A673 (cell line): ENCODE measurements at regions not wholly inside any gene's neighbourhood (a gene's known extent, or its start where the extent isn't known, plus 50 kb on each side); places are given as distances from the start of the nearest gene placed in this dataset.

Experiments
- EZH2 ChIP-seq: fragments of 200-600 bp; sonication (generic); IDR thresholded peaks from 2 replicates; pipeline ENCODE4 v1.6.1; 2017; ENCODE audit warnings: borderline replicate concordance, low read depth, mild to moderate bottlenecking, mixed read lengths, antibody characterized with exemption, low read length; ENCODE audit not compliant: poor library complexity, severe bottlenecking
- TF ChIP-seq, protein P1 (sequence below): fragments of 300-800, 200-600 bp; sonication (generic); conservative IDR thresholded peaks from 2 replicates; pipeline ENCODE4 v1.5.1; 2017; ENCODE audit warnings: low read depth, mild to moderate bottlenecking, antibody characterized with exemption, low read length, moderate library complexity, mixed read lengths

DNA sequence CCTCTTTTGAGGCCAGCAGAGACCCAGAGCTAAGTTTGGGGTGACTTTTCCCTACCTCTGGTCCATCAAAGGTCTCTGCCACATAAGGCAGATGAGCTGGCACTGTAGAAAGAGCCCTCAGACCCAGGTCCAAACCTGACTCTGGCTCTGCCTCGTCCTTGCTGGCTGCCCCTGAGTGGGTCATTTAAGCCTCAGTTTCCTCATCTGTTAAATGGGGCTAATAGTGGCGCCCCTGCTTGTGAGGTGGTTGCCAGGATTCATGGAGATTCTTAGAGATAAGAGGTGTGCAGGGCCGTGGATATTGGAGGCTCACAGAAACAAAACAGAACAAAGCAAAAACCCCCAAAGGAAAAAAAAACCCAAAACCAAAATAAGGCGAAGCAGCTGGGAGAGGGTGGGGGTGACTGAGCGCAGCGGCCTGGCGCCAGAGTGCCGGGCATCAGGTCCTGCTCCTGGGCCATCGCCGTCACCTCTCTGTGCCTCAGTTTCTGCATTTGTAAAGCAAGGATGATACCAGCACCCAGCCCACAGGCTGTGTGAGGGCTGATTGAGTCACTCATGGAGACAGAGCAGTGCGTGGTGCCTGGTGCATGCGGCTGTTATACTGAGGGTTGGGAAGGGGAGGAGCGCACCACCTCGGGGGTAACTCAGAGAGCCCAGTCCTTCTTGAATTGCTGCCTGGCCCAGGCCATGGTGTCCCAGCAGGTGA lies 133.8 kb upstream of the PTPN1 start:
- TF ChIP-seq, protein P1, sequence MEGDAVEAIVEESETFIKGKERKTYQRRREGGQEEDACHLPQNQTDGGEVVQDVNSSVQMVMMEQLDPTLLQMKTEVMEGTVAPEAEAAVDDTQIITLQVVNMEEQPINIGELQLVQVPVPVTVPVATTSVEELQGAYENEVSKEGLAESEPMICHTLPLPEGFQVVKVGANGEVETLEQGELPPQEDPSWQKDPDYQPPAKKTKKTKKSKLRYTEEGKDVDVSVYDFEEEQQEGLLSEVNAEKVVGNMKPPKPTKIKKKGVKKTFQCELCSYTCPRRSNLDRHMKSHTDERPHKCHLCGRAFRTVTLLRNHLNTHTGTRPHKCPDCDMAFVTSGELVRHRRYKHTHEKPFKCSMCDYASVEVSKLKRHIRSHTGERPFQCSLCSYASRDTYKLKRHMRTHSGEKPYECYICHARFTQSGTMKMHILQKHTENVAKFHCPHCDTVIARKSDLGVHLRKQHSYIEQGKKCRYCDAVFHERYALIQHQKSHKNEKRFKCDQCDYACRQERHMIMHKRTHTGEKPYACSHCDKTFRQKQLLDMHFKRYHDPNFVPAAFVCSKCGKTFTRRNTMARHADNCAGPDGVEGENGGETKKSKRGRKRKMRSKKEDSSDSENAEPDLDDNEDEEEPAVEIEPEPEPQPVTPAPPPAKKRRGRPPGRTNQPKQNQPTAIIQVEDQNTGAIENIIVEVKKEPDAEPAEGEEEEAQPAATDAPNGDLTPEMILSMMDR: no peak
- no peak for TF ChIP-seq EZH2
